K562 (cell line): ENCODE measurements at regions not wholly inside any gene's neighbourhood (a gene's known extent, or its start where the extent isn't known, plus 50 kb on each side); places are given as distances from the start of the nearest gene placed in this dataset.

Source experiments
- ARID4B ChIP-seq: sonication (generic); formaldehyde crosslinking; IDR thresholded peaks from 2 replicates; pipeline ENCODE4 v1.8.0; 2022; ENCODE audit warnings: mild to moderate bottlenecking, missing genetic modification reagents
- ATF2 ChIP-seq: sonication (generic); formaldehyde crosslinking; IDR thresholded peaks from 2 replicates; pipeline ENCODE4 v1.8.1; 2022; ENCODE audit warnings: missing genetic modification reagents
- CEBPG ChIP-seq, 3 experiments: fragments of 200-800 bp in 1 of 3; sonication (Bioruptor generic) in 1 of 3; sonication (generic) in 1 of 3; formaldehyde crosslinking in 1 of 3; IDR thresholded peaks in 2 of 3; conservative IDR thresholded peaks in 1 of 3; 2 replicates each; pipeline versions ENCODE4 v1.6.1 to v1.8.0; 2016 to 2022; ENCODE audit warnings: missing compliant biosample characterization in 2 of 3, missing genetic modification characterization in 2 of 3, mild to moderate bottlenecking in 1 of 3, missing genetic modification reagents in 1 of 3
- MEF2D ChIP-seq: conservative IDR thresholded peaks from 2 replicates; pipeline ENCODE4 v1.6.1; 2016; ENCODE audit warnings: low read depth, missing genetic modification characterization, missing compliant biosample characterization
- NELFE ChIP-seq: IDR thresholded peaks from 2 replicates; pipeline ENCODE4 v1.6.1; 2011; ENCODE audit warnings: mild to moderate bottlenecking; ENCODE audit not compliant: insufficient read depth, insufficient read length
- PTBP1 ChIP-seq: fragments of 200-400 bp; formaldehyde crosslinking; IDR thresholded peaks from 2 replicates; pipeline ENCODE4 v1.6.1; 2017; ENCODE audit warnings: low read depth, low read length
- RAD51 ChIP-seq: fragments of 450-650 bp; IDR thresholded peaks from 2 replicates; pipeline ENCODE4 v1.7.1; 2016; ENCODE audit warnings: low read depth, mild to moderate bottlenecking, borderline replicate concordance
- RBM15 ChIP-seq: fragments of 200-400 bp; formaldehyde crosslinking; IDR thresholded peaks from 2 replicates; pipeline ENCODE4 v1.6.1; 2018; ENCODE audit warnings: mild to moderate bottlenecking, low read length, moderate library complexity; ENCODE audit not compliant: insufficient read depth
- SOX6 ChIP-seq: fragments of 450-650 bp; IDR thresholded peaks from 2 replicates; pipeline ENCODE4 v1.6.1; 2014; ENCODE audit warnings: mild to moderate bottlenecking
- TCF7 ChIP-seq: sonication (generic); IDR thresholded peaks from 2 replicates; pipeline ENCODE4 v1.6.1; 2016; ENCODE audit warnings: antibody characterized with exemption, borderline replicate concordance
- TFAM ChIP-seq: fragments of 250-450 bp; sonication (Bioruptor Pico); conservative IDR thresholded peaks from 2 replicates; pipeline ENCODE4 v1.5.0; 2021; ENCODE audit warnings: mild to moderate bottlenecking, moderate library complexity
- THAP12 ChIP-seq: fragments of 250-450 bp; sonication (Bioruptor Pico); IDR thresholded peaks from 2 replicates; pipeline ENCODE4 v1.9.0; 2021; ENCODE audit warnings: mild to moderate bottlenecking, inconsistent platforms
- ZNF311 ChIP-seq: fragments of 250-450 bp; sonication (Bioruptor Pico); IDR thresholded peaks from 2 replicates; pipeline ENCODE4 v1.4.0; 2020; ENCODE audit warnings: mild to moderate bottlenecking, moderate library complexity
- ZNF41 ChIP-seq: fragments of 250-450 bp; sonication (Bioruptor Pico); conservative IDR thresholded peaks from 2 replicates; pipeline ENCODE4 v1.4.0; 2020; ENCODE audit warnings: mild to moderate bottlenecking
- ZNF586 ChIP-seq: fragments of 450-650 bp; formaldehyde crosslinking; conservative IDR thresholded peaks from 2 replicates; pipeline ENCODE4 v1.4.0; 2020; ENCODE audit warnings: mild to moderate bottlenecking, moderate library complexity
- ZNF699 ChIP-seq: fragments of 250-450 bp; sonication (Bioruptor Pico); IDR thresholded peaks from 2 replicates; pipeline ENCODE4 v1.8.0; 2021; ENCODE audit warnings: mild to moderate bottlenecking, moderate library complexity; ENCODE audit not compliant: insufficient replicate concordance

GRCh38 chr18:55097456-55098170 lies 138.4 kb upstream of the CCDC68 start (continued):
- TF ChIP-seq ARID4B (CRISPR knock-in tag), result no peak
- no peak for TF ChIP-seq MEF2D (tag)
- no peak for TF ChIP-seq ATF2 (CRISPR knock-in tag)
- no peak for TF ChIP-seq RBM15
- TF ChIP-seq PTBP1, result no peak
- no peak for TF ChIP-seq ZNF586 (CRISPR knock-in tag)
- TF ChIP-seq THAP12 (CRISPR knock-in tag), result no peak
- no peak for TF ChIP-seq CEBPG (CRISPR knock-in tag; IDR thresholded peaks at IDR 0.05)
- TF ChIP-seq CEBPG (tag; conservative IDR thresholded peaks at IDR 0.05 in 1 of 2, IDR thresholded peaks at IDR 0.05 in 1 of 2), result no peak
- TF ChIP-seq SOX6, result no peak
- no peak for TF ChIP-seq TCF7
- no peak for TF ChIP-seq ZNF699 (CRISPR knock-in tag)
- no peak for TF ChIP-seq RAD51
- no peak for TF ChIP-seq ZNF311 (CRISPR knock-in tag)
- TF ChIP-seq ZNF41, result no peak
- no peak for TF ChIP-seq TFAM (CRISPR knock-in tag)
- no peak for TF ChIP-seq NELFE
